ENCODE measurements at regions not wholly inside any gene's neighbourhood (a gene's known extent, or its start where the extent isn't known, plus 50 kb on each side); places are given as distances from the start of the nearest gene placed in this dataset.

DNA sequence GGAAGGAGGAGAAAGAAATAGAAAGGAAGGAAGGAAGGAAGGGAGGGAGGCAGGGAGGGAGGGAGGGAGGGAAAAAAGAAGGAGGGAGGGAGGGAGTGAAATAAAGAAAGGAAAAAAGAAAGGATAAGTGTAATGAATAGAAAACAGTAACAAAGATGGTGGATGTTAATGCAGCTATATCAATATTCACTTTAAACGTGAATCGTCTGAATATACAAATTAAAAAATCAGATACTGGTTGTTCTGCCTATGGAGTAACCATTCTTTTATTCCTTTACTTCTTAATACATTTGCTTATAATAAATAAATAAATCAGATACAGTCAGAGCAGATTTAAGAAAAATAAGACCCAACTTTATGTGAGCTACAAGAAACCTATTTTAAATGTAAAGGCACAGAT lies 1520.4 kb downstream of the TBC1D22A start:
- TF ChIP-seq, protein P1, sequence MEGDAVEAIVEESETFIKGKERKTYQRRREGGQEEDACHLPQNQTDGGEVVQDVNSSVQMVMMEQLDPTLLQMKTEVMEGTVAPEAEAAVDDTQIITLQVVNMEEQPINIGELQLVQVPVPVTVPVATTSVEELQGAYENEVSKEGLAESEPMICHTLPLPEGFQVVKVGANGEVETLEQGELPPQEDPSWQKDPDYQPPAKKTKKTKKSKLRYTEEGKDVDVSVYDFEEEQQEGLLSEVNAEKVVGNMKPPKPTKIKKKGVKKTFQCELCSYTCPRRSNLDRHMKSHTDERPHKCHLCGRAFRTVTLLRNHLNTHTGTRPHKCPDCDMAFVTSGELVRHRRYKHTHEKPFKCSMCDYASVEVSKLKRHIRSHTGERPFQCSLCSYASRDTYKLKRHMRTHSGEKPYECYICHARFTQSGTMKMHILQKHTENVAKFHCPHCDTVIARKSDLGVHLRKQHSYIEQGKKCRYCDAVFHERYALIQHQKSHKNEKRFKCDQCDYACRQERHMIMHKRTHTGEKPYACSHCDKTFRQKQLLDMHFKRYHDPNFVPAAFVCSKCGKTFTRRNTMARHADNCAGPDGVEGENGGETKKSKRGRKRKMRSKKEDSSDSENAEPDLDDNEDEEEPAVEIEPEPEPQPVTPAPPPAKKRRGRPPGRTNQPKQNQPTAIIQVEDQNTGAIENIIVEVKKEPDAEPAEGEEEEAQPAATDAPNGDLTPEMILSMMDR (IDR thresholded peaks at IDR 0.05; ENCODE audit: low read length) = no peak
- TF ChIP-seq EZH2 (optimal IDR thresholded peaks at IDR 0.05; ENCODE audit: low read depth, low read length) (no peak), EZH2phosphoT487 (IDR thresholded peaks at IDR 0.05; ENCODE audit: low read length) (no peak)

Measured in MM.1S (cell line).